ENCODE measurements at regions not wholly inside any gene's neighbourhood (a gene's known extent, or its start where the extent isn't known, plus 50 kb on each side); places are given as distances from the start of the nearest gene placed in this dataset.

DNA sequence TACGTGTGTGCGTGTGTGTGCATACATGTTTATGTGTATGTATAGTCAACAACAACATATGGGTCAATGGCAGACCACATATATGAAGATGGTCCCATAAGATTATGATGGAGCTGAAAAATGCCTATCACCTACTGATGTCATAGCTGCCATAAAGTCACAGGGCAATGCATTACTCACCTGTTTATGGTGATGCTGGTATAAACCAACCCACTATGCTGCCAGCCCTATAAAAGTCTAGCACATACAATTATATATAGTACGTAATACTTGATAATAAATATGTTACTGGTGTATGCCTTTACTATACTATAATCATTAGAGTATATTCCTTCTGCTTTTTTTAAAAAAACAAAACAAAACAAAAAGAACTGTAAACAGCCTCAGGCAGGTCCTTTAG is 148.4 kb upstream of the ARID1B start:
- TF ChIP-seq, protein P1, sequence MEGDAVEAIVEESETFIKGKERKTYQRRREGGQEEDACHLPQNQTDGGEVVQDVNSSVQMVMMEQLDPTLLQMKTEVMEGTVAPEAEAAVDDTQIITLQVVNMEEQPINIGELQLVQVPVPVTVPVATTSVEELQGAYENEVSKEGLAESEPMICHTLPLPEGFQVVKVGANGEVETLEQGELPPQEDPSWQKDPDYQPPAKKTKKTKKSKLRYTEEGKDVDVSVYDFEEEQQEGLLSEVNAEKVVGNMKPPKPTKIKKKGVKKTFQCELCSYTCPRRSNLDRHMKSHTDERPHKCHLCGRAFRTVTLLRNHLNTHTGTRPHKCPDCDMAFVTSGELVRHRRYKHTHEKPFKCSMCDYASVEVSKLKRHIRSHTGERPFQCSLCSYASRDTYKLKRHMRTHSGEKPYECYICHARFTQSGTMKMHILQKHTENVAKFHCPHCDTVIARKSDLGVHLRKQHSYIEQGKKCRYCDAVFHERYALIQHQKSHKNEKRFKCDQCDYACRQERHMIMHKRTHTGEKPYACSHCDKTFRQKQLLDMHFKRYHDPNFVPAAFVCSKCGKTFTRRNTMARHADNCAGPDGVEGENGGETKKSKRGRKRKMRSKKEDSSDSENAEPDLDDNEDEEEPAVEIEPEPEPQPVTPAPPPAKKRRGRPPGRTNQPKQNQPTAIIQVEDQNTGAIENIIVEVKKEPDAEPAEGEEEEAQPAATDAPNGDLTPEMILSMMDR (IDR thresholded peaks at IDR 0.05): no peak
- no peak for TF ChIP-seq POLR2A (IDR thresholded peaks at IDR 0.05)

All from body of pancreas (tissue), 4 donors.